ENCODE measurements at regions not wholly inside any gene's neighbourhood (a gene's known extent, or its start where the extent isn't known, plus 50 kb on each side); places are given as distances from the start of the nearest gene placed in this dataset.
"Not testable (repeated sequence)": the region's sequence is repeated elsewhere in the genome, so short reads cannot be mapped to it uniquely, and the experiment has no call there.

DNA sequence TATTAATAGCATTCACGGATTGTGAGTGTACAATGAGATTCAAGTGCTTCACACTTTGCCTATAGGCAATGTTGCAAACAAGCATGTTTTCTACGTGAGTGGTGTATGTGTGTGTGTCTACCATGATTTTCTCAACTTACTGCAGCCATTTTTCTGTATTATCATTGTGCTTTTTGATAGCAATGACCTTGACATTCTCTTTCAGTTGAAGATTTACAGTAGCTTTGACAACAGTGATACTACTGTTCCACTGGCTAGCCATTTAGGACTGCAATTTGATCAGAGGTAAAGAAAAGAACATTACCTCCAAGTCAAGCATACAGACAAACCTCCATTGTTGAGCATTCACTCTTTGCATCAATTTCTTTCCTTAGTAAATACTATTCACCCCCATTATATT, 297.0 kb downstream of the MAN2A1 start:
- H3K4me3 ChIP-seq (ENCODE audit: low read depth, low read length) = no peak overlapping the region
- DNase-seq (ENCODE audit: low read depth) = no peak

- DNase-seq (ENCODE audit: low read depth) = peak; percentile 5
- no peak overlapping the region for H3K4me3 ChIP-seq (ENCODE audit: low read depth, low read length)
Measured at GRCh38 chr5:109987355-109987754, 297.6 kb downstream of the MAN2A1 start.

DNA sequence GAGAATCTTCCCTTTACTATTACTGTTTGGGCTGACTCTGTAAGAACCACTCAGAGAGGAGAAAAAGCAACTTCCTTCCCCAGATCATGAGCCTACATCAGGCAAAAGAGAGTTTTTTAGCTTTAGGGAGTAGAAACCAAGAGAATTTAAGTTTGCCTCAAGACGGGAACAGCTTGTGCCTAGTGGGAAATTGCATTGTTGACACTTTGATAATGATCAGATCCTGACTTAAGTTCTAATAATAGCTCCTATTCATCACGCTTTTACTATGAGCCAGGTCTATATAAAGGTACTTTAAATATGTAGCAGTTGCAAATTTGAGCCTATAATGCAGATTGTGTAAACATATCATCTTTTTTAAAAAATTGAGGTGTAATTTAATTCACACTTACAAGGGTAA, 298.2 kb downstream of the MAN2A1 start:
- H3K4me3 ChIP-seq (ENCODE audit: low read depth, low read length) = no peak overlapping the region
- no peak for DNase-seq (ENCODE audit: low read depth)

DNA sequence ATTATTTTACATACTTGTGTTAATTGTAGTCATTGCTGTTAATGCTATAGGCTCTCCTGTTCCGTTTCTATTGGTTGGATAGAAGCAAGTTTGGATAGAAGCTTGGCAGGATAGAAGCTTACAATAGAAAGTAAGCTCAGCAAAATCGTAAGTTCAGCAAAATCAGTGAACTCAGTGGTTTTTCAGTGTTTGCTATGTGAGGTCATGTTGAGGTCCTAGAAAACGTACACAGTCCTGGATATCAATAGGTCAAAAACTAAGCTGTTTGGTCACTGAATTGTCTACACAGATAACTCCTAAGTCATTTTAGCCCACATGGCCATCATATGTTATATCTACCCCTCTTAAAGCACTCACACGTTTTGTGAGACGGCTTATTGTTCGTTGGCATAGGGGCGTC, 299.4 kb downstream of the MAN2A1 start:
- no peak for DNase-seq (ENCODE audit: low read depth)
- no peak overlapping the region for H3K4me3 ChIP-seq (ENCODE audit: low read depth, low read length)

DNA sequence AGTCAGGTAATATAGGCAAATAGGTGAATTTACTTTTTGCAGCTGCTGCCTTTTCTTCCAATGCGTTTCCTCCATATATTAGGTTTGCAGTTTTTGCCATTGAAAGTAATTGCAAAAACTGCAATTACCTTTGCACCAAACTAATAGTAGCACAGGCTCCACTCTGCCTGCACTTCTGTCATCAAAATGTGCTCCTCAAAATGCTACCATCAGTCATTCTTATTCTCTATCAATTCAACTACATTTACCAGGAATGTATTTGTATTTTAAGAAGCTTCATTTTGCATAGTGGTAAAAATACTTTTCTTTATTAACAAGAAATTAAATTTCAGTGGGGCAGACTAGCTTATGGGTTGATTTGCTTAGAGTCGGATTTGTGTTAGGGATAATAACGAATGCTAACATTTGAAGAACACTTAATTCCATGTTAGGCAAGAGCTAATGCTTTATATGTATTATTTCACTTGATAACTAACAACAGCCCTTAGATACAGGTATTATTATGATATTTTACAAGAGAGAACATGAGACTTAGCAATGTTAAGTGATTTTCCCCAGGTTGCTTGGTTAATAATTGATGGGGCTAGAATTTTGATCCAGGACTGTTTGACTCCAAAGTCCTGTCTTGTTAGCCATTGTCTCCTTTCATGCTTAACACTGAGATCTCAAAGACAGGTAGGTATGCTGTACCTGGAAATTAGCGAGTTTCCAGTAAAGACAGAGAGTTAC, 300.4 kb downstream of the MAN2A1 start:
- H3K4me3 ChIP-seq (ENCODE audit: low read depth, low read length) = no peak overlapping the region
- DNase-seq (ENCODE audit: low read depth) = no peak

GRCh38 chr5:109990723-109991359, 301.1 kb downstream of the MAN2A1 start:
- DNase-seq (ENCODE audit: low read depth) = no peak
- H3K4me3 ChIP-seq (ENCODE audit: low read depth, low read length) = no peak overlapping the region

DNA sequence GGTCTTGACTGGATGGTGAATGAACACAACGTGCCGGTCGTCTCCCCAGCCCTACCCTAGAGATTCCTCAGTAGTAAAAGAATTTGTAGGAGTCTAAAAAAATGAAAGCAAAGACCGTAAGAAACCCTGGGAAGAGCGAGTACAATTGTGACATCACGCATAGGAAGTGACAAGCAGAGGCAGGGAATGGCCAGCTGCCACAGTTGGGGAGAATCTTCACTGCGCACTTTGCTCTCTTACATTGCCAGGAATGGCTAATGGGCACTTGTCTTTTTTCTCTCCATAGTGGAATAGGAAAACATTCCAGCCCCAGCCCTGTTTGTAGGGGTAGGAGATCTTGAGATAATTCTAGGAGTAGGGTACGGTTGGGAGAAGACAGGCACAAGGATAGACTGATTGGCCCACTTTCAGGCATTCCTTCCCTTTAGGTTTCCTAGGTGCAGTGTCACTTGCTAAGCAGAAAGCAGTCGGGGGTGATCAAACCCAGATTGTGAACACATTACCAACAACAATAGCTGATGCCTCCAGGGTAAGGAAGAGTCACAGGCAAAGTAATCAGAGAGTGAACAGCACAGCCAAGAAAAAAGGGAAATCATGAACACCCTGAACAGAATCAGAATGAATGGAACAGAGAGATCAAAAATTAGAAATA, 302.7 kb downstream of the MAN2A1 start:
- no peak for DNase-seq (ENCODE audit: low read depth)
- H3K4me3 ChIP-seq (ENCODE audit: low read depth, low read length) = no peak overlapping the region

DNA sequence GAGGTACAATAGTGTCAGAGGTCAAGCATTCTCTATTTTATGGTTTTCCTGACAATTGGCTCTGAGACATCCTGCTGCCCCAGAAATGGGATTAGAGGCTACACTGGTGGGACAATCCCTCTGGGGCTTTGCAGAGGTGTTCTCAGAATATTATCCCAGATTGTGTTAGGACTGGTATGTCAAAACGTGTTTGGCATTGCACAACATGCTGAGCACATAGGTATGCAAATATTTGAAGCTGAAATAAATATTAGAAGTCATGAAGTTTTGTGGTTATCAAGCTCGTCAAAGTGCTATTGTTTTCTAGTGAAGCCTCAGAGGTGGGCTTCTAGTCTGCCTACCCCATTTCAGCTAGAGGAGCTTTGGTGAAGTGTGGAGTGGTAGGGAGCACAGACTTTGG, 304.4 kb downstream of the MAN2A1 start:
- no peak overlapping the region for H3K4me3 ChIP-seq (ENCODE audit: low read depth, low read length)
- no peak for DNase-seq (ENCODE audit: low read depth)

DNA sequence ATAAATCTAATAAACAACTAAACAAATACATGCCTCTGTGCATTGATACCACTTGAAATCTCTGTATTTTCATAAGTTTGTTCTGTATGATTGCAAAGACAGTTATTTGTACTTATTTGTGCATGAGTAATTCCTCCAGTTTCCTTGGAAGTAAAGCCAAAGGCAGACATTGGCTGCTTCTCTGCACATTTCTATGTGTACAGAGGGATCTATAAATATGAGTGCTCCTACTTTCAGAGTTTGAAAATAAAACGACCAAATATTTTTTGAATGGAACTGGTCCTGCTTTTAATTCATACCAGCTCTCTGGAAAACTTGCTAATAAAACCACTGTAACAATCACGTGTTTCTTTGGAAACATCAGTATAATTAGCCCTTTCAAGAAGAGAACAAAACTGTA, 306.5 kb downstream of the MAN2A1 start:
- DNase-seq (ENCODE audit: low read depth) = no peak
- H3K4me3 ChIP-seq (ENCODE audit: low read depth, low read length) = no peak overlapping the region

GRCh38 chr5:109997161-109997560, 307.4 kb downstream of the MAN2A1 start:
- no peak for DNase-seq (ENCODE audit: low read depth)
- H3K4me3 ChIP-seq (ENCODE audit: low read depth, low read length) = no peak overlapping the region

DNA sequence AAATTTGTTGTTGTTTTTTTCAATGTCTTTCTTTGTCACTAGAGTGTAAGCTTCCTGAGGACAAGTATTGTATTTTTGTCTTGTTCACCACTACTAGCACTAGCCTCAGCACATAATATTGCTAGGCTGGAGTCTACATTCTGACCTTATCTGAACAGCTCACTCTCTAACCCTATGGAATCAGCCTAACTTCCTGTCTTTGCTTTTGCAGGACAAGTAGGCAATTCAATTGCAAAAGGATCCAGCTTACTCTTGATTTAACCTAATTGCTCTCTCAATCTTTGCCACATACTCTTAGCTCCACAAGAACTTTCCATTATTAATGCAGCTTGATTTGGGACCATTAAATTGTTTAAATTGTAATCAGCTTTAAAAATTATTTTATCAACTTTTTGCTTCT, 308.5 kb downstream of the MAN2A1 start:
- no peak for DNase-seq (ENCODE audit: low read depth)
- no peak overlapping the region for H3K4me3 ChIP-seq (ENCODE audit: low read depth, low read length)

GRCh38 chr5:109998726-109999125, 309.0 kb downstream of the MAN2A1 start:
- no peak for DNase-seq (ENCODE audit: low read depth)
- no peak overlapping the region for H3K4me3 ChIP-seq (ENCODE audit: low read depth, low read length)

- H3K4me3 ChIP-seq (ENCODE audit: low read depth, low read length) = no peak overlapping the region
- no peak for DNase-seq (ENCODE audit: low read depth)
Measured at GRCh38 chr5:110001648-110002047, 311.9 kb downstream of the MAN2A1 start.

- no peak for DNase-seq (ENCODE audit: low read depth)
- H3K4me3 ChIP-seq (ENCODE audit: low read depth, low read length) = no peak overlapping the region
Measured at GRCh38 chr5:110002652-110003051, 312.9 kb downstream of the MAN2A1 start.

DNA sequence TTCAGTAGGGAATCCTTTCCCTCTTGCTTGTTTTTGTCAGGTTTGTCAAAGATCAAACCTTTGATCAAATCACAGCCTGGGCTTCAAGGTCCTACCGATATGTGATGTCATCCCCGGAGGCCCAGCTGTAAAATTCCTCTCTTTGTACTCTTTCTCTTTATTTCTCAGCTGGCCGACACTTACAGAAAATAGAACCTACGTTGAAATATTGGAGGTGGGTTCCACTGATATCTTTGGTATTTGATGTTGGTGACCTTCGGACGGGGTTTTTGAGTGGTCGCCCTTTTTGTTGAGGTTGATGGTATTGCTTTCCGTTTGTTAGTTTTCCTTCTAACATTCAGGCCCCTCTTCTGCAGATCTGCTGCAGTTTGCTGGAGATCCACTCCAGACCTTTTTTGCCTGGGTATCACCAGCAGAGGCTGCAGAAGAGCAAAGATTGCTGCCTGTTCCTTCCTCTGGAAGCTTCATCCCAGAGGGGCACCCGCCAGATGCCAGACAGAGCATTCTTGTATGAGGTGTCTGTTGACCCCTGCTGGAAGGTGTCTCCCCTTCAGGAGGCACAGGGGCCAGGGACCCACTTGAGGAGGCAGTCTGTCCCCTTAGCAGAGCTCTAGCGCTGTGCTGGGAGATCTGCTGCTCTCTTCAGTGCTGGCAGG, 316.3 kb downstream of the MAN2A1 start:
- H3K4me3 ChIP-seq (ENCODE audit: low read depth, low read length); DNase-seq (ENCODE audit: low read depth): not testable (repeated sequence)

DNA sequence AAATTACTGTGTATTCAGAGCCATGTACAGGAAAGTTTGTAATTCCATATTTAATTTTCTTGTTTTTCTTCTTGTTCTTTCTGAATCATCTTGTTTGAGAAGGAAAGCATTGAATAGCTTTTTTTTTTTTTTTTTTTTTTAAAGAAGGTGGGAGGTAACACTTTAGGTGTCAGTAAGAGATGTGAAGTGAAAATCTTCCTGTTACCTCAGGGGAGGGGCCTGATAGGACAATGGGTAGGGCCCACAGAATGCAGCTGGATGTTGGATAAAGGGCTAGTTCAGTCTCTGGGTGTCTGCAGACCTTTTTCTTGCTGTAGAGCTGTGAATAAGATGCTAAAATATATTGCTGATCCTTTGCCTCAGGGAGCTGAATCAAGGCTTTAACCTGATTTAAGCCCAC, 317.4 kb downstream of the MAN2A1 start:
- no peak for DNase-seq (ENCODE audit: low read depth)
- no peak overlapping the region for H3K4me3 ChIP-seq (ENCODE audit: low read depth, low read length)

DNA sequence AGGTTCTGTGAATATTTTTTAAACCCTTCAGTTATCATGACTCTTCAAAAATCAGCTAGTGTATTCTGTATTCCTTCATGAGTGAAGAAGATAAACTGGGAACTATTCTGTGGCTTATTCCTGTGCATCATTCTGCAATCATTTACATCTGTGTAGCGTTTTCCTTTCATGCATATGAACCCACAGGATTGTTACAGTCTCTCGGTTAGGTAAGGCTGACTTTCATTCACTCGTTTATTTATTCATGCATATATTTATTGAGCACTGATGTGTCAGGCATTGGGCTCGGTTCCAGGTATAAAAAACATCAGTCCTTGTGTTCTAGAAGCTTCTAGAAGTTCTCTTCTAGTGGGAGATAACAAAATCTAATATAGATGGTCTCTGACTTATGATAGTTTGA, 318.4 kb downstream of the MAN2A1 start:
- no peak for DNase-seq (ENCODE audit: low read depth)
- no peak overlapping the region for H3K4me3 ChIP-seq (ENCODE audit: low read depth, low read length)

DNA sequence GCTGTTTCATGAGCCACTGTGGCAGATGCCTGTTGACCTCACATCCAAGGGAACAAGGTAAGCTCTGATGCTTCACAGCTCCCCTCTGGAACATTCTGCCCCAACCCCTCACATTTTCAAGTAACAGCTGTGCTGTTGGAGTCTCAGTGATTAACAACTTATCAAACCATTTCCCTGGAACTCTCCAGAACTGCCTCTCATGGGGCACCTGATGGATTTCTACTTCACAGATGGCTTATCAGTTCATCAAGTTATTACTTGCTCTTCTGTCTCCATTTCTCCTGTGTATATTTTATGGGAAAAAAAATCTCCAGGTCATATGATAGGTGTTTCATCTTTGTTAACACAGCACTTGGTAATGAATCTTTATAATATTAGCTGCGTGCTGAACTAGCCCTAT, 322.4 kb downstream of the MAN2A1 start:
- DNase-seq (ENCODE audit: low read depth) = no peak

GRCh38 chr5:110013017-110013416, 323.3 kb downstream of the MAN2A1 start:
- H3K4me3 ChIP-seq (ENCODE audit: low read depth, low read length) = no peak overlapping the region
- no peak for DNase-seq (ENCODE audit: low read depth)

More for the DNA sequence above, 322.4 kb downstream of the MAN2A1 start:
- no peak overlapping the region for H3K4me3 ChIP-seq (ENCODE audit: low read depth, low read length)

DNA sequence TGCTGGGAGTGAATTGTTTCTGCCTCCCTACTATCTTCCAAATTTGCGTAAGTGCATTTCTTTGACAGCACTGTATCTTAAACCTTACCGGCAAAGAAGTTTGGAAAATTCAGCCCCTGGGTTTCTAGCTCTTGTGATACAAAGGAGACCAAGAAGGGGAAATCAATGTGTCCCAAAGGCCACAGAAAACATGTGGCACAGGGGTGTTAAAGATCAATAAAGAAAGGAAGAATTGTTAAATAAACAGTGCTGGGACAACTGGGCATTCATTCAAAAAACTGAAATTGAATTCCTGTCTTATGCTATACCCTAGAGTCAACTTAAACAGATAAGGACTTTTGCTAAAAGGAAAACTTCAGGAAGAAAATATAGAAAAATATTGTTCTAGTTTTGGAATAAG, 328.1 kb downstream of the MAN2A1 start:
- no peak for DNase-seq (ENCODE audit: low read depth)
- H3K4me3 ChIP-seq (ENCODE audit: low read depth, low read length) = no peak overlapping the region
